Vagina (tissue), 2 donors: ENCODE measurements at regions not wholly inside any gene's neighbourhood (a gene's known extent, or its start where the extent isn't known, plus 50 kb on each side); places are given as distances from the start of the nearest gene placed in this dataset. TPM values are rescaled to one million over a fixed set of nuclear protein-coding genes. Genes with fewer than 3 reads are reported as not detected.

ENCODE experiments used
- DNase-seq, 2 donors: peaks; one replicate each; pipeline ENCODE4 v3.0.0-alpha.2; 2017; ENCODE audit errors: extremely low spot score in 2 of 2
- H3K27ac ChIP-seq: fragments of 200-600 bp; sonication (generic); one replicate; pipeline ENCODE4 v1.5.1; 2019
- H3K27me3 ChIP-seq: fragments of 200-600 bp; sonication (generic); one replicate; pipeline ENCODE4 v1.5.1; 2019
- H3K36me3 ChIP-seq, 2 donors: fragments of 200-600 bp; sonication (generic); one replicate each; pipeline ENCODE4 v1.5.1; 2017 to 2019
- H3K4me1 ChIP-seq: fragments of 200-600 bp; sonication (generic); one replicate; pipeline ENCODE4 v1.5.1; 2019
- H3K4me3 ChIP-seq, 2 donors: fragments of 200-600 bp; sonication (generic); 1 replicate in 1 of 2; 2 replicates in 1 of 2; pipeline ENCODE4 v1.5.1; 2016 to 2019
- H3K9me3 ChIP-seq: fragments of 200-600 bp; sonication (generic); one replicate; pipeline ENCODE4 v1.5.1; 2019
- CTCF ChIP-seq, 3 experiments: fragments of 450-650 bp in 2 of 3; fragments of 200-600 bp in 1 of 3; sonication (generic) in 1 of 3; IDR thresholded peaks; one replicate each; pipeline ENCODE4 v1.5.1; 2017 to 2019; ENCODE audit warnings: antibody characterized with exemption in 3 of 3, mild to moderate bottlenecking in 2 of 3, moderate library complexity in 2 of 3
- POLR2A ChIP-seq, 2 donors: fragments of 450-650 bp; IDR thresholded peaks; one replicate each; pipeline ENCODE4 v1.6.1; 2017; ENCODE audit warnings: antibody characterized with exemption in 2 of 2, mild to moderate bottlenecking in 2 of 2, moderate library complexity in 2 of 2
- POLR2AphosphoS5 ChIP-seq, 2 donors: sonication (generic); formaldehyde crosslinking; IDR thresholded peaks; one replicate each; pipeline ENCODE4 v1.9.0; 2017; ENCODE audit warnings: antibody characterized with exemption in 2 of 2, mild to moderate bottlenecking in 2 of 2, low read depth in 1 of 2; ENCODE audit not compliant: insufficient read depth in 1 of 2
- intact Hi-C: fragments of 100-400 bp; cut with DNase I; formaldehyde crosslinking; loops from one replicate; pipeline ENCODE4 v1.15.1; 2023
- small RNA-seq: library from RNA; depleted of rRNA; stranded (forward); fragments of <200 nt; gene quantifications from one replicate; pipeline ENCODE3, GENCODE V24; 2016

GRCh38 chr1:219119839-219120238 lies 53.8 kb upstream of the LYPLAL1 start:
- no peaks in the 10 kb centered on the region for H3K27me3 ChIP-seq
- TF ChIP-seq POLR2AphosphoS5 (IDR thresholded peaks at IDR 0.05; ENCODE audit: insufficient read depth in 1 of 2, low read depth in 1 of 2), result peak in 1 of 2 donors; percentile 64
- no peak for TF ChIP-seq POLR2A (IDR thresholded peaks at IDR 0.05)
- H3K4me1 ChIP-seq, result peaks cover 26% of the 10 kb centered on the region
- DNase-seq, result no peak
- intact Hi-C loops, result no loop called here
- no peaks in the 10 kb centered on the region for H3K9me3 ChIP-seq
- H3K36me3 ChIP-seq, result no peaks in the 10 kb centered on the region
- H3K4me3 ChIP-seq, result no peak overlapping the region
- H3K27ac ChIP-seq, result no peak overlapping the region

- no peaks in the 10 kb centered on the region for H3K36me3 ChIP-seq
- H3K27ac ChIP-seq, result no peak overlapping the region
- no peak for TF ChIP-seq CTCF (IDR thresholded peaks at IDR 0.05)
- TF ChIP-seq POLR2AphosphoS5 (IDR thresholded peaks at IDR 0.05; ENCODE audit: insufficient read depth in 1 of 2, low read depth in 1 of 2), result peak in 1 of 2 donors; percentile 35
- no peaks in the 10 kb centered on the region for H3K27me3 ChIP-seq
- H3K4me3 ChIP-seq, result no peak overlapping the region
- intact Hi-C loops, result no loop called here
- no peak for DNase-seq
- H3K9me3 ChIP-seq, result no peaks in the 10 kb centered on the region
- H3K4me1 ChIP-seq, result peaks cover 35% of the 10 kb centered on the region
Measured at GRCh38 chr1:219120624-219121544, 52.8 kb upstream of the LYPLAL1 start.

GRCh38 chr1:219121679-219122078 lies 52.0 kb upstream of the LYPLAL1 start:
- peaks cover 43% of the 10 kb centered on the region for H3K4me1 ChIP-seq
- DNase-seq, result no peak
- no peak overlapping the region for H3K4me3 ChIP-seq
- no peak for TF ChIP-seq CTCF (IDR thresholded peaks at IDR 0.05)
- no peaks in the 10 kb centered on the region for H3K36me3 ChIP-seq
- no peaks in the 10 kb centered on the region for H3K27me3 ChIP-seq
- H3K27ac ChIP-seq, result no peak overlapping the region
- H3K9me3 ChIP-seq, result no peaks in the 10 kb centered on the region
- intact Hi-C loops, result no loop called here

GRCh38 chr1:219123036-219123435 lies 50.6 kb upstream of the LYPLAL1 start:
- no peaks in the 10 kb centered on the region for H3K36me3 ChIP-seq
- H3K27ac ChIP-seq, result peak overlapping the region; percentile 9
- no peak for DNase-seq
- H3K4me1 ChIP-seq, result peaks cover 49% of the 10 kb centered on the region
- no peak for TF ChIP-seq CTCF (IDR thresholded peaks at IDR 0.05)
- TF ChIP-seq POLR2AphosphoS5 (IDR thresholded peaks at IDR 0.05; ENCODE audit: insufficient read depth in 1 of 2, low read depth in 1 of 2), result no peak
- TF ChIP-seq POLR2A (IDR thresholded peaks at IDR 0.05), result no peak
- intact Hi-C loops, result no loop called here
- H3K27me3 ChIP-seq, result no peaks in the 10 kb centered on the region
- no peak overlapping the region for H3K4me3 ChIP-seq
- H3K9me3 ChIP-seq, result no peaks in the 10 kb centered on the region

Small RNA genes lying in the stretch of these regions (small RNA-seq; reads per million reads assigned to genes)
- not detected for gene RF00012
